ENCODE measurements at regions not wholly inside any gene's neighbourhood (a gene's known extent, or its start where the extent isn't known, plus 50 kb on each side); places are given as distances from the start of the nearest gene placed in this dataset.

DNA sequence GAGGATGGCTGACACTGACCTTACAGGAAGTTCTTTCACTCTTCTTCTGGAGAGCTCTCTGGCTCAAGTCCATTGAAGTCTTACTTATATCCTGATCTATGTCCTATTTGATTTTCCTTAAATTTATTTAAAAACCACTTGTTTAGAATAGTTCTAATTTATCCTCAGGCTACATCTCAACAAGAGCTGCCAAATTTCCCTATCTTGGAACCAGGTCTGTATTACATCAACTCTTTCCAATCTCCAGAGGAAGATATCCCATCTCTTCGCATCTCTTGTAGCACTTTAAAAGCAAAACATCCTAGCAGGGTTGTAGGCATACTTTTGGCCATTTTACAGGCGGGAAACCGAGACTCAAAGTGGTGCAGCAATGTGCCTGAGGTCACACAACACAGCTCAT lies 290.5 kb upstream of the TEX13C start (continued):
- TF ChIP-seq POLR2AphosphoS5 (IDR thresholded peaks at IDR 0.05; ENCODE audit: low read depth, low read length) (no peak), SP1 (IDR thresholded peaks at IDR 0.05; ENCODE audit: low read depth, low read length) (no peak), RNF2 (IDR thresholded peaks at IDR 0.05; ENCODE audit: borderline replicate concordance, low read depth, low read length, missing control alignments, poor library complexity, severe bottlenecking) (no peak), BRCA1 (IDR thresholded peaks at IDR 0.05; ENCODE audit: low read depth, low read length) (no peak)

Data from H1 (cell line).